HCT116 (cell line): ENCODE measurements at regions not wholly inside any gene's neighbourhood (a gene's known extent, or its start where the extent isn't known, plus 50 kb on each side); places are given as distances from the start of the nearest gene placed in this dataset.

Source experiments
- ATAC-seq: fragments of 200-7000 bp; cut with Tn5 transposase; 2 replicates; pipeline ENCODE4 v1.9.1; 2020; ENCODE audit warnings: mild to moderate bottlenecking, moderate library complexity
- BruUV-seq: library from RNA; stranded (reverse); fragments of 400-500 nt; replicated peaks from 2 replicates; lab custom pipeline; 2021; lab: Mats Ljungman, UMichigan
- CTCF ChIA-PET: fragments of 300-600 bp; sonication (Branson Sonifier 250); formaldehyde crosslinking; loops from one replicate; lab custom pipeline; 2021; ENCODE audit warnings: antibody characterized with exemption; lab: Charles Lee
- POLR2A ChIA-PET: fragments of 300-600, 350-600 bp; sonication (Branson Sonifier 250); formaldehyde crosslinking; loops from one replicate; lab custom pipeline; 2021; ENCODE audit warnings: antibody characterized with exemption; lab: Charles Lee
- RAD21 ChIA-PET, 2 experiments: fragments of 300-600 bp; sonication (Branson Sonifier 250); formaldehyde crosslinking; loops; one replicate each; lab custom pipeline; 2023; ENCODE audit warnings: low total read pairs in 2 of 2; ENCODE audit not compliant: uncharacterized antibody in 2 of 2, unreplicated experiment in 2 of 2, low non-redundant PET in 1 of 2; lab: Charles Lee
- DNase-seq: peaks from one replicate; pipeline ENCODE4 v3.0.0-alpha.2; 2010; ENCODE audit warnings: low read depth, low spot score
- H2AFZ ChIP-seq: fragments of 200-600 bp; shearing (Covaris generic), sonication (generic); 2 replicates; pipeline ENCODE4 v1.6.1; 2017; ENCODE audit warnings: low read depth, mixed run types, mixed read lengths, antibody characterized with exemption, low read length; ENCODE audit not compliant: poor library complexity, severe bottlenecking
- H3K27ac ChIP-seq: 2 replicates; pipeline ENCODE4 v1.5.1; 2012; ENCODE audit warnings: low read depth, low read length
- H3K27me3 ChIP-seq: fragments of 200-600 bp; sonication (generic); 2 replicates; pipeline ENCODE4 v1.6.1; 2016; ENCODE audit warnings: mixed run types, low read length, mixed read lengths; ENCODE audit not compliant: insufficient read depth
- H3K36me3 ChIP-seq, 2 experiments: fragments of 200-500 bp in 1 of 2; fragments of 200-600 bp in 1 of 2; sonication (Bioruptor generic) in 1 of 2; sonication (generic) in 1 of 2; 2 replicates each; pipeline versions ENCODE4 v1.5.1 to v1.6.1; 2014 to 2016; ENCODE audit warnings: low read length in 2 of 2, inconsistent platforms in 1 of 2, mixed read lengths in 1 of 2, mixed run types in 1 of 2; ENCODE audit not compliant: insufficient read depth in 2 of 2, control insufficient read depth in 1 of 2
- H3K4me1 ChIP-seq, 2 experiments: fragments of 200-600 bp in 1 of 2; sonication (generic) in 1 of 2; 2 replicates each; pipeline versions ENCODE4 v1.5.1 to v1.6.1; 2012 to 2017; ENCODE audit warnings: low read length in 2 of 2, inconsistent platforms in 1 of 2, mild to moderate bottlenecking in 1 of 2, mixed read lengths in 1 of 2, mixed run types in 1 of 2, moderate library complexity in 1 of 2; ENCODE audit not compliant: insufficient read depth in 2 of 2, control insufficient read depth in 1 of 2
- H3K4me2 ChIP-seq: fragments of 200-600 bp; sonication (generic); 2 replicates; pipeline ENCODE4 v1.6.1; 2017; ENCODE audit warnings: mixed run types, low read length, mixed read lengths
- H3K4me3 ChIP-seq, 2 experiments: fragments of 200-600 bp in 1 of 2; sonication (generic) in 1 of 2; replicated peaks in 1 of 2; 2 replicates each; pipeline ENCODE4 v1.5.1; 2011 to 2016; ENCODE audit warnings: low read length in 2 of 2, control low read depth in 1 of 2, low read depth in 1 of 2, mild to moderate bottlenecking in 1 of 2, mixed read lengths in 1 of 2, mixed run types in 1 of 2
- H3K79me2 ChIP-seq: fragments of 200-600 bp; sonication (generic); 2 replicates; pipeline ENCODE4 v1.6.1; 2017; ENCODE audit warnings: mild to moderate bottlenecking, mixed run types, low read length, moderate library complexity, mixed read lengths; ENCODE audit not compliant: insufficient read depth
- H3K9ac ChIP-seq: fragments of 200-600 bp; sonication (generic); 2 replicates; pipeline ENCODE4 v1.6.1; 2016; ENCODE audit warnings: low read length, mixed read lengths
- H3K9me2 ChIP-seq: fragments of 200-600 bp; sonication (generic), shearing (Covaris generic); 2 replicates; pipeline ENCODE4 v1.6.1; 2017; ENCODE audit warnings: mixed run types, mild to moderate bottlenecking, moderate library complexity; ENCODE audit not compliant: insufficient read depth
- H3K9me3 ChIP-seq, 2 experiments: fragments of 200-500 bp in 1 of 2; fragments of 200-600 bp in 1 of 2; sonication (Bioruptor generic) in 1 of 2; sonication (generic) in 1 of 2; 2 replicates each; pipeline ENCODE4 v1.6.1; 2014 to 2017; ENCODE audit warnings: low read length in 2 of 2, mixed read lengths in 2 of 2, inconsistent platforms in 1 of 2, low read depth in 1 of 2, mild to moderate bottlenecking in 1 of 2, mixed run types in 1 of 2, moderate library complexity in 1 of 2; ENCODE audit not compliant: control insufficient read depth in 1 of 2, insufficient read depth in 1 of 2
- H4K20me1 ChIP-seq: fragments of 200-600 bp; sonication (generic), shearing (Covaris generic); 2 replicates; pipeline ENCODE4 v1.6.1; 2017; ENCODE audit warnings: mixed run types, mild to moderate bottlenecking, moderate library complexity; ENCODE audit not compliant: insufficient read depth
- CTCF ChIP-seq, 3 experiments: fragments of 200-600 bp in 1 of 3; sonication (generic) in 1 of 3; IDR thresholded peaks in 2 of 3; conservative IDR thresholded peaks in 1 of 3; 2 replicates each; pipeline ENCODE4 v1.5.1; 2012 to 2017; ENCODE audit warnings: low read depth in 2 of 3, low read length in 2 of 3, antibody characterized with exemption in 1 of 3, borderline replicate concordance in 1 of 3, control low read depth in 1 of 3, mild to moderate bottlenecking in 1 of 3, mixed read lengths in 1 of 3, mixed run types in 1 of 3, moderate library complexity in 1 of 3; ENCODE audit not compliant: insufficient read depth in 1 of 3
- JUND ChIP-seq: IDR thresholded peaks from 2 replicates; pipeline ENCODE4 v1.6.1; 2012
- POLR2AphosphoS5 ChIP-seq: IDR thresholded peaks from 2 replicates; pipeline ENCODE4 v1.6.1; 2011; ENCODE audit warnings: mild to moderate bottlenecking, low read depth, low read length, moderate library complexity
- SIN3A ChIP-seq: IDR thresholded peaks from 2 replicates; pipeline ENCODE4 v1.6.1; 2012; ENCODE audit warnings: low read depth
- SRF ChIP-seq: IDR thresholded peaks from 2 replicates; pipeline ENCODE4 v1.6.1; 2012; ENCODE audit warnings: low read depth
- ZFX ChIP-seq: fragments of 450-650 bp; IDR thresholded peaks from 2 replicates; pipeline ENCODE4 v1.6.1; 2017
- ZNF274 ChIP-seq: fragments of 200-500 bp; sonication (Bioruptor generic); IDR thresholded peaks from 2 replicates; pipeline ENCODE4 v1.6.1; 2014; ENCODE audit warnings: mild to moderate bottlenecking, low read depth, low read length, inconsistent platforms
- intact Hi-C: fragments of 100-400 bp; cut with micrococcal nuclease; formaldehyde crosslinking; loops from 2 replicates; pipeline ENCODE4 v1.10.0; 2022
- TF ChIP-seq, protein P1 (sequence below): IDR thresholded peaks from 2 replicates; pipeline ENCODE4 v1.6.1; 2011; ENCODE audit warnings: mild to moderate bottlenecking, low read length, moderate library complexity; ENCODE audit not compliant: insufficient replicate concordance; ENCODE audit errors: extremely low read depth
- TF ChIP-seq, protein P2 (sequence below): IDR thresholded peaks from 2 replicates; pipeline ENCODE4 v1.6.1; 2012

GRCh38 chr9:72445306-72445995 is 76.0 kb upstream of the TMC1 start:
- ATAC-seq (no peak), DNase-seq (no peak)
- no TSS peak for BruUV-seq
- H3K79me2 ChIP-seq: no peaks in the 10 kb centered on the region
- H3K4me3 ChIP-seq: no peak overlapping the region
- H3K36me3 ChIP-seq: no peaks in the 10 kb centered on the region
- RAD21 ChIA-PET: interaction anchor here in 1 of 2 experiments (0.5 kb wide), 1 partner anchor 45 kb away, joined by 3 read pairs; no protein-coding TSS in a partner anchor
- H3K4me2 ChIP-seq: no peak overlapping the region
- POLR2A ChIA-PET: interaction anchor here (1.5 to 2.0 kb wide), 2 partner anchors 80 kb away, joined by 4 read pairs; partner anchors contain the start of gene ZFAND5
- peaks cover 19 to 34% of the 10 kb centered on the region in 2 experiments for H3K4me1 ChIP-seq
- H3K9ac ChIP-seq: no peak overlapping the region
- H3K27me3 ChIP-seq: no peaks in the 10 kb centered on the region
- intact Hi-C loops: no loop called here
- H4K20me1 ChIP-seq: no peaks in the 10 kb centered on the region
- no peak overlapping the region for H3K27ac ChIP-seq
- TF ChIP-seq, protein P1, sequence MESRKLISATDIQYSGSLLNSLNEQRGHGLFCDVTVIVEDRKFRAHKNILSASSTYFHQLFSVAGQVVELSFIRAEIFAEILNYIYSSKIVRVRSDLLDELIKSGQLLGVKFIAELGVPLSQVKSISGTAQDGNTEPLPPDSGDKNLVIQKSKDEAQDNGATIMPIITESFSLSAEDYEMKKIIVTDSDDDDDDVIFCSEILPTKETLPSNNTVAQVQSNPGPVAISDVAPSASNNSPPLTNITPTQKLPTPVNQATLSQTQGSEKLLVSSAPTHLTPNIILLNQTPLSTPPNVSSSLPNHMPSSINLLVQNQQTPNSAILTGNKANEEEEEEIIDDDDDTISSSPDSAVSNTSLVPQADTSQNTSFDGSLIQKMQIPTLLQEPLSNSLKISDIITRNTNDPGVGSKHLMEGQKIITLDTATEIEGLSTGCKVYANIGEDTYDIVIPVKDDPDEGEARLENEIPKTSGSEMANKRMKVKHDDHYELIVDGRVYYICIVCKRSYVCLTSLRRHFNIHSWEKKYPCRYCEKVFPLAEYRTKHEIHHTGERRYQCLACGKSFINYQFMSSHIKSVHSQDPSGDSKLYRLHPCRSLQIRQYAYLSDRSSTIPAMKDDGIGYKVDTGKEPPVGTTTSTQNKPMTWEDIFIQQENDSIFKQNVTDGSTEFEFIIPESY: no peak
- TF ChIP-seq SIN3A (no peak), JUND (no peak), POLR2AphosphoS5 (no peak)
- no peaks in the 10 kb centered on the region for H3K9me2 ChIP-seq
- H3K9me3 ChIP-seq: no peaks in the 10 kb centered on the region
- no peak overlapping the region for H2AFZ ChIP-seq
- CTCF ChIA-PET: no interaction called here

DNA sequence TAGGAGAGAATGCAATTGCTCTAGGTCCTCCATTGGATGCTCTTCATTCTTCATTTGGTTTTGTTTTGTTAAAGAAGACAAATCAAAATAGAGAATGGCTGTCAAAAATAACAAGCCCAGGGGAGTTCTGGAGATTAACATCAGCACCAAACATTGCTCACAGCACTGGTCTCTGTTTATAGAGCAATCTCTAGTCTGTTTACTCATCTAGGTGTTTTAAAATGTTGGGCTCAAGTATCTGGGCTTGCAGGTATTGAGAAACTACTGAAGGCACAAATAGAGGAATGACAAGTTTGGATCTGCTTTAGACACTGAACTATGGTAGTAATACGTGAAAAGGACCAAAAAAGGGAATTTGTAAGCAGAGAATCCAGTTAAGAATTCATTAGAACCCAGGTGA is 77.0 kb upstream of the TMC1 start:
- ChIA-PET CTCF (interaction anchor here (1.0 kb wide), 1 partner anchor 11 kb away, joined by 4 read pairs; no protein-coding TSS in a partner anchor), POLR2A (interaction anchor here (1.5 to 1.9 kb wide), 2 partner anchors 11 to 79 kb away, joined by 4 to 8 read pairs; partner anchors contain the start of gene ZFAND5), RAD21 (interaction anchor here in 1 of 2 experiments (1.2 kb wide), 1 partner anchor 10 kb away, joined by 3 read pairs; no protein-coding TSS in a partner anchor)
- H3K4me1 ChIP-seq: peaks cover 19 to 34% of the 10 kb centered on the region in 2 experiments
- peak overlapping the region; percentile 19 for H2AFZ ChIP-seq
- DNase-seq (no peak), ATAC-seq (no peak)
- no TSS peak for BruUV-seq
- H3K9me2 ChIP-seq: no peaks in the 10 kb centered on the region
- intact Hi-C loops: loop anchor here (5.0 kb wide), 2 partner anchors 33 to 152 kb away; no protein-coding TSS in a partner anchor
- no peaks in the 10 kb centered on the region for H3K79me2 ChIP-seq
- H3K36me3 ChIP-seq: no peaks in the 10 kb centered on the region
- H3K9me3 ChIP-seq: no peaks in the 10 kb centered on the region
- no peaks in the 10 kb centered on the region for H4K20me1 ChIP-seq
- H3K9ac ChIP-seq: no peak overlapping the region
- H3K4me3 ChIP-seq: no peak overlapping the region
- H3K27ac ChIP-seq: no peak overlapping the region
- no peaks in the 10 kb centered on the region for H3K27me3 ChIP-seq
- H3K4me2 ChIP-seq: no peak overlapping the region
- TF ChIP-seq ZNF274 (no peak), SRF (no peak), ZFX (no peak), CTCF (IDR thresholded peaks at IDR 0.05 in 2 of 3, conservative IDR thresholded peaks at IDR 0.05 in 1 of 3; ENCODE audit: borderline replicate concordance in 1 of 3, insufficient read depth in 1 of 3, low read depth in 2 of 3, low read length in 2 of 3) (no peak)
- TF ChIP-seq, protein P2, sequence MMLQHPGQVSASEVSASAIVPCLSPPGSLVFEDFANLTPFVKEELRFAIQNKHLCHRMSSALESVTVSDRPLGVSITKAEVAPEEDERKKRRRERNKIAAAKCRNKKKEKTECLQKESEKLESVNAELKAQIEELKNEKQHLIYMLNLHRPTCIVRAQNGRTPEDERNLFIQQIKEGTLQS: no peak
